Motor neuron (in vitro differentiated cells): ENCODE measurements at regions not wholly inside any gene's neighbourhood (a gene's known extent, or its start where the extent isn't known, plus 50 kb on each side); places are given as distances from the start of the nearest gene placed in this dataset.

Source experiments
- ATAC-seq, 8 experiments: fragments of 200-7000 bp; cut with Tn5 transposase; replicated peaks in 6 of 8; 2 replicates each; pipeline ENCODE4 v1.8.0; 2021; ENCODE audit warnings: mild to moderate bottlenecking in 8 of 8, moderate library complexity in 8 of 8
- H3K27ac ChIP-seq, 2 donors: fragments of 250-450 bp; sonication (Bioruptor Pico); 2 replicates each; pipeline ENCODE4 v1.9.0; 2021; ENCODE audit warnings: antibody characterized with exemption in 2 of 2, mild to moderate bottlenecking in 2 of 2, moderate library complexity in 1 of 2
- H3K4me1 ChIP-seq, 2 donors: fragments of 250-450 bp; sonication (Bioruptor Pico); replicated peaks in 1 of 2; 2 replicates each; pipeline ENCODE4 v1.6.1; 2021; ENCODE audit warnings: antibody characterized with exemption in 2 of 2, mild to moderate bottlenecking in 2 of 2, moderate library complexity in 1 of 2
- H3K4me3 ChIP-seq, 5 donors: fragments of 250-450 bp; sonication (Bioruptor Pico); 2 replicates each; pipeline ENCODE4 v1.9.0; 2021; ENCODE audit warnings: antibody characterized with exemption in 5 of 5, mild to moderate bottlenecking in 5 of 5, moderate library complexity in 4 of 5
- WGBS, 10 experiments: fragments of 450-650 bp; shearing (Covaris generic); methylation state at CpG; one replicate each; pipeline ENCODE4 v1.0.0; 2022; 5-methylcytosine and 5-hydroxymethylcytosine counted together
- in situ Hi-C, 9 experiments: fragments of 400-800 bp; cut with MboI; loops; one replicate each; pipeline ENCODE4 v1.15.0; 2021; ENCODE audit warnings: low sequenced_read_pairs in 9 of 9, low pct_unique_long_range_greater_than_20kb in 2 of 9; ENCODE audit not compliant: unreplicated experiment in 9 of 9

DNA sequence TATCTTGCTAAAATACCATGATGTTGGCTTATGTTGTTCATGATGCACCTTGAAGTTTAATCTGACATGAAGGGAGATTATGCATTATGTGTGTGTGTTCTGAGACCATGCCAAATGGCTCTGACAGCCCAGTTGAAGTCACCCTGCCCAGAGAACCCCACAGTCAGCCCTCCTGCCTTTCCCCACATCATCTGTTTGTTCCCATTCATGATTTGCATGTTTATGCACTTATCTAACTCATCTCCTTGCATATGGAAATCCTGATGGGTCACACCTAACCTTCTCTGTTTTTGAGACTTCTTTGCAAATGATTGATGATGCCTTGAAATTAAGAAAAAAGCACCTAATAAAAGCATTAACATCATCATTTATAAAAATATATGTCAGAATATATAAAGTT, 752.2 kb downstream of the GALR1 start:
- peak in 2 of 8 experiments; percentile 53 to 89 for ATAC-seq
- no peak overlapping the region for H3K4me3 ChIP-seq
- H3K4me1 ChIP-seq, result peaks cover 2 to 33% of the 10 kb centered on the region in 2 donors
- in situ Hi-C loops, result no loop called here
- no peak overlapping the region for H3K27ac ChIP-seq

DNA sequence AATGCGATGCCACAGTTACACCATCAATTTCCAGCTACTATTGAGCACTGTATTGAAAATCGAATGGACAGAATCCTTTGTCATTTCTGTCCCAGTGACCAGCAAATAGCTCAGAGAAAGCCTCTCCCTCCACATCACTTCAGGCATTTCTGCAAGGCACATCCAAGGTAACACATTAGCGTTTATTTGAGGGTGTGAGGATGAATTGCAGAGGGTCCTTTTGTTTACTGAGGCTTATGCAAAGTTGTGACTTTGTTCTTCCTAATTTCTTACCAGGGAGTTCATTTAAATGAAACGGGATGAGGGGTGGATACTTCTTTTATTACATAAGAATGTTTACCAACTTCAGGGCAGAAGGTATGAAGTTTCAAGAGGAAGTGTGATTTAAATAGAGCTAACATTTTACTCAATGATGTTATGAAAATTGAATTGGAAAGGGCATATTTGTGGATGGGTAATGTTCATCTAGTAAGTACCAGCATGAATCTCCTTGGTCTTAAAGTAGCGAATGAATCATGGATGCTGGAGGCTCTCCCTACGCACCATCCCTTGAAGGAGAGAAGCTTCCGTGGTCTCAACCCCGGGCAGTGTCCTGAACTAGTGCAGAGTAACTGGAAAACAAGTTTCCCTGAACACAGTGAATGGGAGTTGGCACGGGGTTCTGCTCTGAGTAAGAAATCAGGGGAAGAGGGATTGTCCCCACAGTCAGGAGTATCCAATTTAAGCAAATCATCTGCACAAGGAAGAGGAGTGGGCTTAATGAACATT, 756.5 kb downstream of the GALR1 start:
- Histone ChIP-seq H3K27ac (no peak overlapping the region), H3K4me3 (no peak overlapping the region), H3K4me1 (peaks cover 0 to 44% of the 10 kb centered on the region in 2 donors)
- in situ Hi-C loops, result no loop called here
- peak in 1 of 8 experiments; percentile 18 for ATAC-seq
- WGBS, 10 experiments, result 0 to 77% (median 42%) methylated on average over 1 to 9 of the region's 9 CpGs

DNA sequence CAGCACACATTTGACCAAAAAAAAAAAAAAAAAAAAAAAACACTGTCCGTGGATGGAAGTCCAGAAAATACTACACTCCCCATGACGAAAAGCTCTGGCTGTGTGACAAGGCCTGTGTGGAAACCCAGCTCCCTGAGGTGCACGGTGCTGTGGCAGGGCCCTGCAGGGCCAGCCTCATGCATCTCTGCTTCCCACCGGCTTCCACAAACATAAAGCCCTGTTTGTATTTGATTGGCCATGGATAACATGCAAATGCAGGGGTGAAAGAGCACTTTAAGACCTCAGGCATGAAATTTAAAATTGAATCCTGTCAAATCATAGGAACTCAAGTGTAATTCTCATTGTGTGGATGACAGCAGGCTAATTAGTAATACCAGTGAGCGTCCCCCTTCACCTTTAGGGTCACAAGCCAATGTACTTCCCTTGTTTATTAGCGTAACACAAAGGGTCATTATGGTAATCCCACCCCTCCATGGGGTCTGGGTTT, 757.2 kb downstream of the GALR1 start:
- peak in 1 of 8 experiments; percentile 52 for ATAC-seq
- Histone ChIP-seq H3K27ac (no peak overlapping the region), H3K4me1 (peaks cover 0 to 44% of the 10 kb centered on the region in 2 donors), H3K4me3 (no peak overlapping the region)
- in situ Hi-C loops, result no loop called here
- WGBS, 10 experiments, result 0 to 67% (median 27%) methylated on average over 1 to 6 of the region's 6 CpGs

DNA sequence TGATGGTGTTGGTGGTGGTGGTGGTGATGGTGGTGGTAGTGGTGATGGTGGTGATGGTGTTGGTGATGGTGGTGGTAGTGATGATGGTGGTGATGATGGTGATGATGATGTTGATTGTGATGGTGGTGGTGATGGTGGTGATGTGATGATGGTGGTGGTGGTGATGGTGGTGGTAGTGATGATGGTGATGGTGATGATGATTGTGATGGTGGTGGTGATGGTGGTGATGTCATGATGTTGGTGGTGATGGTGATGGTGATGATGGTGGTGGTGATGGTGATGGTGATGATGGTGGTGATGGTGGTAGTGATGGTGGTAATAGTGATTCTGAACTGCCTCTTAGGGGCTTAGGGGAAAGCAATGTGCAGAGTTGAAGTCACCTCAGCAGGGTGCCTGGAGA, 760.7 kb downstream of the GALR1 start:
- ATAC-seq, result no peak
- Histone ChIP-seq H3K27ac (no peak overlapping the region), H3K4me3 (no peak overlapping the region), H3K4me1 (peaks cover 0 to 34% of the 10 kb centered on the region in 2 donors)
- in situ Hi-C loops, result no loop called here

DNA sequence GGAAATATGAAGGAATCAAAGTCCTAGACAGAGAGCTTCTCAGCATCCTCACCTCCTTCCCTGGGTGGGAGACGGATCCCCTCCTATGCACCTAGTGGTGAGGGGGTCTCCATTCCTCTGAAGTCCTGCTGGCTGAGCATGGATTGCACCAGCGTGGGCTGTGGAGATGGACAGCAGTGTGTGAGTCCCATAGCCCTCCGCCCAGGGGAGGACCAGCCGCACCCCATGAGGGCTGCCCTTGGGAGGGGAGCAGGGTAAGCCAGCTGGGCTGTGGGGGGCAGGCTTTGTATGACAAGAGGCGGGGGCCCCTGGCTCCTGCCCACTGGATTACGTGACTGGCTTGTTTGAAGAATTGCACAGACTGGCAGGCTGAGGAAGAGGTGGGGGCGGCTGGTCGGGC, 768.2 kb downstream of the GALR1 start:
- WGBS, 10 experiments, result 33 to 90% (median 43%) methylated on average over 1 to 3 of the region's 8 CpGs; no CpG with 5 or more reads in 5 of the 10 experiments
- Histone ChIP-seq H3K4me1 (no peaks in the 10 kb centered on the region), H3K4me3 (no peak overlapping the region), H3K27ac (no peak overlapping the region)
- in situ Hi-C loops, result no loop called here
- ATAC-seq, result no peak

DNA sequence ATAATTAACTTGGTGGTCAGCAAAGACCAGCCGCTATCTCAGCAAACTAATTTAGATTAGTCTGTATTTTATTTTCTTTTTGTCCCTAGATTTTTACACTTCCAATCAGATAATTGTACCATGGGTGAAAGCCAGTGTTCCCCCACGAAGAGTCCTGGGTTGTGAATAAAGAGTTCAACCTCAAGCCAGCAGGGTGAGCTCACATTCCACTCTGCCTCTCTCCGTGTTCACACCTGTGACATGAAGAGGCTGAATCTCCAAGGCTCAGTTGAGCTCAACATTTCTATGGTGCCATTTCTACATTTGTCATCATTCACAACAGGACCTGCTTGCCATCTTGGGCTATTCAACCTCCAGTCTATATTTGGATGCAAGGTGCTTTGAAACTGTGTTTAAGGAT, 771.5 kb downstream of the GALR1 start:
- Histone ChIP-seq H3K4me3 (no peak overlapping the region), H3K27ac (no peak overlapping the region), H3K4me1 (no peaks in the 10 kb centered on the region)
- in situ Hi-C loops, result no loop called here
- ATAC-seq, result no peak
- 0 to 100% (median 70%) methylated on average over 1 to 3 of the region's 3 CpGs; no CpG with 5 or more reads in 3 of the 10 experiments for WGBS, 10 experiments

DNA sequence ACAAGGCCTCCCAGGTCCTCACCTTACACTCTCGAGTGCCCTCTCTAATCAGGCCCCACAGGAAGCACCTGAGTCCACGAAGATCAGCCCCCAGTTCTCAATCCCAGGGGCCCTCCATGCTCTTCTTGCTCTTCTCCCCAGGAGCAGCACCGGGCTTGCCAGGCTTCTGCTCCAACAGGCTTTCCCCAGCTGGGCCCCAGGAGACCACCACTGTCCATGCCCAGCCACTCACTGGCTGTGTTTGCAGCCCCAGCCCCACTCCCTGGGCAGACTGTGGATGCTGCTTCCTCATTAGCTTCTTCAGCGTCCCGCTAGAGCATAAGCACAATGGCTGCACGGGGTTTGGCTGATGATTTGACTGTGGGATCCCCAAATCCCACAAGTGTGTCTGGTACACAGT, 781.9 kb downstream of the GALR1 start:
- no peak overlapping the region for H3K4me3 ChIP-seq
- no peak for ATAC-seq
- peaks cover 0 to 4% of the 10 kb centered on the region in 2 donors for H3K4me1 ChIP-seq
- 63% methylated on average over 2 of the region's 6 CpGs; no CpG with 5 or more reads in 9 of the 10 experiments for WGBS, 10 experiments
- in situ Hi-C loops, result no loop called here
- no peak overlapping the region for H3K27ac ChIP-seq

DNA sequence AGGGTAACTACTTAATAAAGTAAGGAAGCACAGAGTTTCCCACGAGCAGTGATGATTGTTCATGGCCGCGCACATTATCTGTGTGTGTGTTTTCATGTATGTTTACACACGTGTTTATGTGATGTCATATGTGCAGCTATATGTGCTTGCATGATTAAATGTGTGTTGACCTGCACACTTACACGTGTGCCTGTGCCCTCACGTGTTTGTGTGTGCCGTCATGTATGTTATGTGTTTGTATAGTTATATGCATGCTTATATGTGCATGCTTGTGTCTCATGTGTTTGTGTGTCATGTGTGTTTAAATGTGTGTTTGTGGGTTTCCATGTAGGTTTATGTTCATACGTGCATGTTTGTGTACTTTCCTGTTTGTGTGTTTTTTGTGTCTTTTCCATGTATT, 782.3 kb downstream of the GALR1 start:
- Histone ChIP-seq H3K4me1 (peaks cover 0 to 4% of the 10 kb centered on the region in 2 donors), H3K4me3 (no peak overlapping the region), H3K27ac (no peak overlapping the region)
- in situ Hi-C loops, result no loop called here
- WGBS, 10 experiments, result 11 to 90% (median 58%) methylated on average over 2 to 8 of the region's 8 CpGs; no CpG with 5 or more reads in 5 of the 10 experiments
- no peak for ATAC-seq

DNA sequence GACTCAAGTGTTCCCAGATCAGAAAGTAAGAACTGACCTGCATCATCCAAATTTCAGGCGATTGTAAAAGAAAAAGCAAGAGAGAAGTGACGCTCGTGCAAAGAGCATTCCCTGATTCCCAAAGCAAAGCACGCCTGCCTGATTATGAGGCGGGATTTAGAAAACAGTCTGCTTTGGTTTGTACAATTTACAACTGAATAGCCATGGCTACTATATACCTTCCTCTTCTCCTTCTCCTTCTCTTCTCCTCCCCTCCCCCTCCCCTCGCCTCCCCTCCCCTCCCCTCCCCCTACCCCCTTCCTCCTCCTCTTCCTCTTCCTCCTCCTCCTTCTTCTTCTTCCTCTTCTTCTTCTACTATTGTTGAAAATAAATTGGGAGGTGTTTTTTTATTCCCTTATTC, 782.9 kb downstream of the GALR1 start:
- in situ Hi-C loops, result no loop called here
- Histone ChIP-seq H3K4me1 (peaks cover 0 to 4% of the 10 kb centered on the region in 2 donors), H3K4me3 (no peak overlapping the region), H3K27ac (no peak overlapping the region)
- no peak for ATAC-seq
- WGBS, 10 experiments, result 43 to 84% methylated on average over 1 to 2 of the region's 6 CpGs; no CpG with 5 or more reads in 8 of the 10 experiments

DNA sequence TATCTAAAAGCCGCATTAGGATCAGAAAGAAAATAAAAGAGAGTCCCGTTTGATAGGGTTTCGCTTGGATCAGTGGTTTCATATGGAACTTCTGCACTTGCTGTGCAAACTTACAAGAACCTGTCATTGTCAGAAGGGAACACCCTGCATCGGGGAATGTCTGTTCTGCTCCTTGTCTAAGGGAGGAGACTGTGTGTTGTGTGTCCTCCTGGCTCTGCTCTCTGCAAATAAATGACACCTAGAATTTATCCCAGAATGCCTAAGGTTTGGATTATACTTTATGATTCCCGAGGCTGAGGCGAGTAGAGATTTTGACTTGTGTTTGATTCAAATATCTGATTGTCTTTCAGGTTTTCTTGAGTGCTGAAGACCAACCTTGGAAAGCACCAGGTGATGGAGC, 785.1 kb downstream of the GALR1 start:
- in situ Hi-C loops, result no loop called here
- 0 to 88% (median 59%) methylated on average over 1 to 6 of the region's 6 CpGs; no CpG with 5 or more reads in 1 of the 10 experiments for WGBS, 10 experiments
- peaks cover 0 to 4% of the 10 kb centered on the region in 2 donors for H3K4me1 ChIP-seq
- no peak overlapping the region for H3K4me3 ChIP-seq
- H3K27ac ChIP-seq, result no peak overlapping the region
- no peak for ATAC-seq

DNA sequence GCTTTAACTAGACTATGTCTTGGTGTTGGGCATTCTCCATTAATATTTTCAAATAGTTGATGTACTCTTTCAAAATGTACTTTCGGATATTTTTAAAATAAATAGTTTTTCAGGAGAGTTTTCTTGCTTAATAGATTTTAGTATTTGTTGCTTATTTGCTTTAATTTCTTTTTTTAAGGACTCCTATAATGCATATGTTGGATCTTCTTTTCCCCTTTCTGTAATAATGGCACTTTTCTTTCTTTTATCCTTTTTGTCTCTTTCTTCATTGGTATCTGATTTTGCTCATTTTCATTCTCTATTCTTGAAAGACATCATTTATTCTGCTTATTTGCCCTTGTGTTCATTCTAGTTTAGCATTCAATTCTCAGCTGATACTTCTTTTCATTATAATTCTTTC, 791.6 kb downstream of the GALR1 start:
- 0 to 84% (median 50%) methylated on average over 1 of the region's 1 CpG; no CpG with 5 or more reads in 1 of the 10 experiments for WGBS, 10 experiments
- Histone ChIP-seq H3K27ac (no peak overlapping the region), H3K4me3 (no peak overlapping the region), H3K4me1 (peaks cover 0 to 13% of the 10 kb centered on the region in 2 donors)
- ATAC-seq, result no peak
- in situ Hi-C loops, result no loop called here

DNA sequence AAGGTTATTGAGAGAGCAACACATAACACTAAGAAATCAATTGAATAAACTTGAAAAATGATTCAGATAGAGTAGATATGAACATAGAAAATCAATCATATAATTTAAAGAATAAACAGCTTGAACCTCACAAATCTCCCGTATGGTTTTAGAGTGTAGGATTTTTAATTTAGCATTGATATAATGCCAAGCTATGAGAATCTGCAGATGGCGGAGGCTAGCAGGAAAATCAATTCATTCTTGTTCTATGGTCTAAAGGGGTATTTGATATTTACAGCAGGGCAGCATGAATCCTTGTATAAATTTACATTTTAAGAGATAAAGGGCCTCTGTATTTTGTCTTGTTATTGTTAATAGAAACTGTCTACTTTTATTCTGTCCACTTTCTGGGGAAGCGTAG, 797.0 kb downstream of the GALR1 start:
- H3K27ac ChIP-seq, result no peak overlapping the region
- H3K4me3 ChIP-seq, result no peak overlapping the region
- in situ Hi-C loops, result no loop called here
- WGBS, 10 experiments, result 3 to 88% (median 49%) methylated on average over 1 to 3 of the region's 3 CpGs
- peak in 3 of 8 experiments; percentile 27 to 62 (median 32) for ATAC-seq
- peaks cover 11 to 38% of the 10 kb centered on the region in 2 donors for H3K4me1 ChIP-seq

DNA sequence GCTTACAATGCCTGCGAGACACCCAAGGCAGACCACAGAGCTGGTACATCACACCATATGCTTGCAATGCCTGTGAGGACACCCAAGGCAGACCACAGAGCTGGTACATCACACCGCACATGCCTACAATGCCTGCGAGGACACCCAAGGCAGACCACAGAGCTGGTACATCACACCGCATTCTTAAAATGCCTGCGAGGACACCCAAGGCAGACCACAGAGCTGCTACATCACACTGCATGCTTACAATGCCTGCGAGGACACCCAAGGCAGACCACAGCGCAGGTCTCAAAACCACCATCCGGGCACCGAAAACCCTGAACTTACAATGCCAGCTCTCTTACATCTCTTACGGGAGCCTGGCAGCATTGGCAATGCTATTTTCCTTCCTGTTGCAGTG, 799.6 kb downstream of the GALR1 start:
- H3K4me3 ChIP-seq, result no peak overlapping the region
- ATAC-seq, result no peak
- 8 to 100% (median 73%) methylated on average over 1 to 7 of the region's 10 CpGs; no CpG with 5 or more reads in 1 of the 10 experiments for WGBS, 10 experiments
- in situ Hi-C loops, result no loop called here
- no peak overlapping the region for H3K27ac ChIP-seq
- H3K4me1 ChIP-seq, result peaks cover 11 to 47% of the 10 kb centered on the region in 2 donors

DNA sequence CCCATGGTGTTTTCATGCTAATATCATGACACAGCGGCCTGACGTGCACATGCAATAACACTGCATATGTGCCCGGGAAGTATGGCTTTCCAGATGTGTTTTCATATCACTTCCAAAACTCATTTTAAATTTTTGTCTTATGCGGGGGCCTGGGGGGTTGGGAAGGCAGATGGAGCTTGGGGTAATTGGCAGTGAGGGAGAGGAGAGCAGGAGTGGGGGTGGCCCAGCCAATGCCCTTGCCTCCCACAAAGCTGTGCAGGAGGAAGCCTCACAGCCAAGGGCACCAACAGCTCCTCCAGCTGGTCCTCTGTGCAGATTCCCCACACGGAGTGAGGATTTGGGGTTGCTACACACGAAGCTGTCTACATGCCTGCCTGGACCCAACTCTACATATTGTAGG, 805.2 kb downstream of the GALR1 start:
- H3K27ac ChIP-seq, result no peak overlapping the region
- no peak overlapping the region for H3K4me3 ChIP-seq
- 0 to 93% (median 38%) methylated on average over 2 to 3 of the region's 6 CpGs; no CpG with 5 or more reads in 6 of the 10 experiments for whole genome bisulfite sequencing, 10 experiments
- H3K4me1 ChIP-seq, result peaks cover 0 to 9% of the 10 kb centered on the region in 2 donors
- no peak for ATAC-seq
- in situ Hi-C loops, result loop anchor here in 1 of 9 experiments (25.0 kb wide), 1 partner anchor 932 kb away; the partner anchor contains the start of gene SALL3
